ENCODE measurements at regions not wholly inside any gene's neighbourhood (a gene's known extent, or its start where the extent isn't known, plus 50 kb on each side); places are given as distances from the start of the nearest gene placed in this dataset.

- Histone ChIP-seq H3K4me3 (ENCODE audit: insufficient read depth, low read depth, low read length, poor library complexity, severe bottlenecking) (no peak overlapping the region), H3K9me3 (ENCODE audit: control insufficient read depth, low read length) (no peaks in the 10 kb centered on the region)
Measured at GRCh38 chr5:74240783-74241750, 399.5 kb downstream of the ENC1 start.

GRCh38 chr5:74239261-74239660, 401.3 kb downstream of the ENC1 start:
- DNase-seq: no peak
- Histone ChIP-seq H3K4me1 (ENCODE audit: control insufficient read depth, insufficient read depth, low read length, poor library complexity, severe bottlenecking) (no peaks in the 10 kb centered on the region), H3K36me3 (ENCODE audit: control insufficient read depth, insufficient read depth, low read length) (no peaks in the 10 kb centered on the region), H3K27ac (ENCODE audit: insufficient read depth, low read length, poor library complexity, severe bottlenecking) (no peak overlapping the region), H3K4me3 (ENCODE audit: insufficient read depth, low read depth, low read length, poor library complexity, severe bottlenecking) (no peak overlapping the region), H3K27me3 (replicated peaks; ENCODE audit: control insufficient read depth, insufficient read depth, low read length, poor library complexity, severe bottlenecking) (no peaks in the 10 kb centered on the region), H3K9me3 (ENCODE audit: control insufficient read depth, low read length) (no peaks in the 10 kb centered on the region)

More at GRCh38 chr5:74240783-74241750, 399.5 kb downstream of the ENC1 start:
- DNase-seq: no peak
- no peak overlapping the region for H3K27ac ChIP-seq (ENCODE audit: insufficient read depth, low read length, poor library complexity, severe bottlenecking)
- H3K27me3 ChIP-seq (replicated peaks; ENCODE audit: control insufficient read depth, insufficient read depth, low read length, poor library complexity, severe bottlenecking): no peaks in the 10 kb centered on the region
- H3K4me1 ChIP-seq (ENCODE audit: control insufficient read depth, insufficient read depth, low read length, poor library complexity, severe bottlenecking): no peaks in the 10 kb centered on the region
- no peaks in the 10 kb centered on the region for H3K36me3 ChIP-seq (ENCODE audit: control insufficient read depth, insufficient read depth, low read length)

- Histone ChIP-seq H3K4me1 (ENCODE audit: control insufficient read depth, insufficient read depth, low read length, poor library complexity, severe bottlenecking) (no peaks in the 10 kb centered on the region), H3K36me3 (ENCODE audit: control insufficient read depth, insufficient read depth, low read length) (no peaks in the 10 kb centered on the region), H3K27ac (ENCODE audit: insufficient read depth, low read length, poor library complexity, severe bottlenecking) (no peak overlapping the region), H3K9me3 (ENCODE audit: control insufficient read depth, low read length) (no peaks in the 10 kb centered on the region), H3K27me3 (replicated peaks; ENCODE audit: control insufficient read depth, insufficient read depth, low read length, poor library complexity, severe bottlenecking) (no peaks in the 10 kb centered on the region), H3K4me3 (ENCODE audit: insufficient read depth, low read depth, low read length, poor library complexity, severe bottlenecking) (no peak overlapping the region)
- no peak for DNase-seq
Measured at GRCh38 chr5:74237571-74238145, 402.9 kb downstream of the ENC1 start.

GRCh38 chr5:74235552-74235951, 405.0 kb downstream of the ENC1 start:
- H3K4me1 ChIP-seq (ENCODE audit: control insufficient read depth, insufficient read depth, low read length, poor library complexity, severe bottlenecking): no peaks in the 10 kb centered on the region
- no peak overlapping the region for H3K4me3 ChIP-seq (ENCODE audit: insufficient read depth, low read depth, low read length, poor library complexity, severe bottlenecking)
- H3K9me3 ChIP-seq (ENCODE audit: control insufficient read depth, low read length): no peaks in the 10 kb centered on the region
- H3K27me3 ChIP-seq (replicated peaks; ENCODE audit: control insufficient read depth, insufficient read depth, low read length, poor library complexity, severe bottlenecking): no peaks in the 10 kb centered on the region
- H3K27ac ChIP-seq (ENCODE audit: insufficient read depth, low read length, poor library complexity, severe bottlenecking): no peak overlapping the region
- no peaks in the 10 kb centered on the region for H3K36me3 ChIP-seq (ENCODE audit: control insufficient read depth, insufficient read depth, low read length)
- DNase-seq: no peak

GRCh38 chr5:74233571-74233970, 407.0 kb downstream of the ENC1 start:
- H3K27ac ChIP-seq (ENCODE audit: insufficient read depth, low read length, poor library complexity, severe bottlenecking): no peak overlapping the region
- no peaks in the 10 kb centered on the region for H3K27me3 ChIP-seq (replicated peaks; ENCODE audit: control insufficient read depth, insufficient read depth, low read length, poor library complexity, severe bottlenecking)
- no peaks in the 10 kb centered on the region for H3K4me1 ChIP-seq (ENCODE audit: control insufficient read depth, insufficient read depth, low read length, poor library complexity, severe bottlenecking)
- H3K4me3 ChIP-seq (ENCODE audit: insufficient read depth, low read depth, low read length, poor library complexity, severe bottlenecking): no peak overlapping the region
- no peaks in the 10 kb centered on the region for H3K36me3 ChIP-seq (ENCODE audit: control insufficient read depth, insufficient read depth, low read length)
- no peak for DNase-seq
- H3K9me3 ChIP-seq (ENCODE audit: control insufficient read depth, low read length): no peaks in the 10 kb centered on the region

GRCh38 chr5:74233091-74233490, 407.4 kb downstream of the ENC1 start:
- Histone ChIP-seq H3K4me3 (ENCODE audit: insufficient read depth, low read depth, low read length, poor library complexity, severe bottlenecking) (no peak overlapping the region), H3K9me3 (ENCODE audit: control insufficient read depth, low read length) (no peaks in the 10 kb centered on the region), H3K27ac (ENCODE audit: insufficient read depth, low read length, poor library complexity, severe bottlenecking) (no peak overlapping the region), H3K4me1 (ENCODE audit: control insufficient read depth, insufficient read depth, low read length, poor library complexity, severe bottlenecking) (no peaks in the 10 kb centered on the region), H3K27me3 (replicated peaks; ENCODE audit: control insufficient read depth, insufficient read depth, low read length, poor library complexity, severe bottlenecking) (no peaks in the 10 kb centered on the region), H3K36me3 (ENCODE audit: control insufficient read depth, insufficient read depth, low read length) (no peaks in the 10 kb centered on the region)
- DNase-seq: no peak

GRCh38 chr5:74232276-74232675, 408.3 kb downstream of the ENC1 start:
- DNase-seq: no peak
- Histone ChIP-seq H3K36me3 (ENCODE audit: control insufficient read depth, insufficient read depth, low read length) (no peaks in the 10 kb centered on the region), H3K9me3 (ENCODE audit: control insufficient read depth, low read length) (no peaks in the 10 kb centered on the region), H3K27ac (ENCODE audit: insufficient read depth, low read length, poor library complexity, severe bottlenecking) (no peak overlapping the region), H3K4me3 (ENCODE audit: insufficient read depth, low read depth, low read length, poor library complexity, severe bottlenecking) (no peak overlapping the region), H3K4me1 (ENCODE audit: control insufficient read depth, insufficient read depth, low read length, poor library complexity, severe bottlenecking) (no peaks in the 10 kb centered on the region), H3K27me3 (replicated peaks; ENCODE audit: control insufficient read depth, insufficient read depth, low read length, poor library complexity, severe bottlenecking) (no peaks in the 10 kb centered on the region)

GRCh38 chr5:74231697-74232096, 408.8 kb downstream of the ENC1 start:
- Histone ChIP-seq H3K36me3 (ENCODE audit: control insufficient read depth, insufficient read depth, low read length) (no peaks in the 10 kb centered on the region), H3K4me1 (ENCODE audit: control insufficient read depth, insufficient read depth, low read length, poor library complexity, severe bottlenecking) (no peaks in the 10 kb centered on the region), H3K27ac (ENCODE audit: insufficient read depth, low read length, poor library complexity, severe bottlenecking) (no peak overlapping the region), H3K27me3 (replicated peaks; ENCODE audit: control insufficient read depth, insufficient read depth, low read length, poor library complexity, severe bottlenecking) (no peaks in the 10 kb centered on the region), H3K9me3 (ENCODE audit: control insufficient read depth, low read length) (no peaks in the 10 kb centered on the region), H3K4me3 (ENCODE audit: insufficient read depth, low read depth, low read length, poor library complexity, severe bottlenecking) (no peak overlapping the region)
- DNase-seq: no peak

- no peaks in the 10 kb centered on the region for H3K9me3 ChIP-seq (ENCODE audit: control insufficient read depth, low read length)
- H3K27me3 ChIP-seq (replicated peaks; ENCODE audit: control insufficient read depth, insufficient read depth, low read length, poor library complexity, severe bottlenecking): peaks cover 4% of the 10 kb centered on the region
- no peak for DNase-seq
- no peaks in the 10 kb centered on the region for H3K36me3 ChIP-seq (ENCODE audit: control insufficient read depth, insufficient read depth, low read length)
- H3K4me1 ChIP-seq (ENCODE audit: control insufficient read depth, insufficient read depth, low read length, poor library complexity, severe bottlenecking): no peaks in the 10 kb centered on the region
- no peak overlapping the region for H3K27ac ChIP-seq (ENCODE audit: insufficient read depth, low read length, poor library complexity, severe bottlenecking)
- H3K4me3 ChIP-seq (ENCODE audit: insufficient read depth, low read depth, low read length, poor library complexity, severe bottlenecking): no peak overlapping the region
Measured at GRCh38 chr5:74226716-74227485, 413.6 kb downstream of the ENC1 start.

GRCh38 chr5:74225587-74225986, 414.9 kb downstream of the ENC1 start:
- no peak for DNase-seq
- H3K4me1 ChIP-seq (ENCODE audit: control insufficient read depth, insufficient read depth, low read length, poor library complexity, severe bottlenecking): no peaks in the 10 kb centered on the region
- peaks cover 4% of the 10 kb centered on the region for H3K27me3 ChIP-seq (replicated peaks; ENCODE audit: control insufficient read depth, insufficient read depth, low read length, poor library complexity, severe bottlenecking)
- H3K27ac ChIP-seq (ENCODE audit: insufficient read depth, low read length, poor library complexity, severe bottlenecking): no peak overlapping the region
- no peaks in the 10 kb centered on the region for H3K36me3 ChIP-seq (ENCODE audit: control insufficient read depth, insufficient read depth, low read length)
- no peaks in the 10 kb centered on the region for H3K9me3 ChIP-seq (ENCODE audit: control insufficient read depth, low read length)
- H3K4me3 ChIP-seq (ENCODE audit: insufficient read depth, low read depth, low read length, poor library complexity, severe bottlenecking): no peak overlapping the region

All from effector memory CD4-positive, alpha-beta T cell (primary cell).